MM.1S (cell line): ENCODE measurements at regions not wholly inside any gene's neighbourhood (a gene's known extent, or its start where the extent isn't known, plus 50 kb on each side); places are given as distances from the start of the nearest gene placed in this dataset.

Experiments used
- DNase-seq: peaks from one replicate; pipeline ENCODE4 v3.0.0-alpha.2; 2015
- H2AFZ ChIP-seq: fragments of 300-600 bp; sonication (generic); 2 replicates; pipeline ENCODE4 v1.6.0; 2016; ENCODE audit warnings: antibody characterized with exemption, low read length
- H3F3A ChIP-seq: fragments of 300-600 bp; sonication (generic); 2 replicates; pipeline ENCODE4 v1.6.1; 2016; ENCODE audit warnings: mild to moderate bottlenecking, antibody characterized with exemption, low read length, moderate library complexity, mixed read lengths; ENCODE audit not compliant: insufficient read depth
- H3K27ac ChIP-seq: fragments of 300-600 bp; sonication (generic); 2 replicates; pipeline ENCODE4 v1.5.1; 2016; ENCODE audit warnings: mild to moderate bottlenecking, low read length
- H3K27me3 ChIP-seq: fragments of 300-600 bp; sonication (generic); replicated peaks from 2 replicates; pipeline ENCODE4 v1.6.0; 2016; ENCODE audit warnings: low read length; ENCODE audit not compliant: insufficient read depth
- H3K36me3 ChIP-seq: fragments of 300-600 bp; sonication (generic); replicated peaks from 2 replicates; pipeline ENCODE4 v1.6.1; 2016; ENCODE audit warnings: mild to moderate bottlenecking, low read length, mixed read lengths; ENCODE audit not compliant: insufficient read depth
- H3K4me1 ChIP-seq: fragments of 300-600 bp; sonication (generic); 2 replicates; pipeline ENCODE4 v1.6.1; 2016; ENCODE audit warnings: low read length, mixed read lengths
- H3K4me2 ChIP-seq: fragments of 300-600 bp; sonication (generic); 2 replicates; pipeline ENCODE4 v1.6.0; 2016; ENCODE audit warnings: low read depth, low read length
- H3K4me3 ChIP-seq: fragments of 300-600 bp; sonication (generic); 2 replicates; pipeline ENCODE4 v1.5.1; 2016; ENCODE audit warnings: low read length, mixed read lengths
- H3K79me2 ChIP-seq: fragments of 300-600 bp; sonication (generic); 2 replicates; pipeline ENCODE4 v1.6.1; 2016; ENCODE audit warnings: mixed run types, low read length, mixed read lengths
- H3K9ac ChIP-seq: fragments of 300-600 bp; sonication (generic); 2 replicates; pipeline ENCODE4 v1.6.1; 2016; ENCODE audit warnings: low read length, mixed read lengths
- H3K9me2 ChIP-seq: fragments of 300-600 bp; sonication (generic); replicated peaks from 2 replicates; pipeline ENCODE4 v1.6.1; 2016; ENCODE audit warnings: mild to moderate bottlenecking, low read length, mixed read lengths; ENCODE audit not compliant: insufficient read depth
- H3K9me3 ChIP-seq: fragments of 300-600 bp; sonication (generic); replicated peaks from 2 replicates; pipeline ENCODE4 v1.6.1; 2016; ENCODE audit warnings: mild to moderate bottlenecking, low read length, mixed read lengths; ENCODE audit not compliant: insufficient read depth
- H4K20me1 ChIP-seq: fragments of 300-600 bp; sonication (generic); 2 replicates; pipeline ENCODE4 v1.6.1; 2016; ENCODE audit warnings: mild to moderate bottlenecking, low read length, moderate library complexity, mixed read lengths; ENCODE audit not compliant: insufficient read depth
- CTCF ChIP-seq: fragments of 300-600 bp; sonication (generic); IDR thresholded peaks from 2 replicates; pipeline ENCODE4 v1.5.1; 2016; ENCODE audit warnings: antibody characterized with exemption, low read length, mixed read lengths
- EZH2 ChIP-seq: fragments of 300-600 bp; sonication (generic); optimal IDR thresholded peaks from 2 replicates; pipeline ENCODE3; 2017; ENCODE audit warnings: low read depth, mild to moderate bottlenecking, antibody characterized with exemption, low read length, mixed read lengths
- EZH2phosphoT487 ChIP-seq: fragments of 300-600 bp; sonication (generic); IDR thresholded peaks from 2 replicates; pipeline ENCODE4 v1.6.1; 2018; ENCODE audit warnings: antibody characterized with exemption, low read length

GRCh38 chr4:26021417-26022345, 107.7 kb downstream of the SMIM20 start:
- Histone ChIP-seq H3K79me2 (no peaks in the 10 kb centered on the region), H3K9me2 (no peaks in the 10 kb centered on the region), H3K9ac (no peak overlapping the region), H3K4me1 (no peaks in the 10 kb centered on the region), H3F3A (no peaks in the 10 kb centered on the region), H4K20me1 (no peaks in the 10 kb centered on the region), H3K27me3 (no peaks in the 10 kb centered on the region), H3K36me3 (no peaks in the 10 kb centered on the region), H3K4me3 (no peak overlapping the region), H3K27ac (no peak overlapping the region), H2AFZ (no peak overlapping the region), H3K9me3 (no peaks in the 10 kb centered on the region), H3K4me2 (no peak overlapping the region)
- no peak for TF ChIP-seq CTCF
- no peak for TF ChIP-seq EZH2
- no peak for TF ChIP-seq EZH2phosphoT487
- no peak for DNase-seq

GRCh38 chr4:26022346-26023202, 108.6 kb downstream of the SMIM20 start:
- H3K4me3 ChIP-seq: no peak overlapping the region

More at GRCh38 chr4:26022346-26023202, 108.6 kb downstream of the SMIM20 start:
- Histone ChIP-seq H3K27ac (no peak overlapping the region), H3F3A (no peaks in the 10 kb centered on the region), H3K9me2 (no peaks in the 10 kb centered on the region), H3K36me3 (no peaks in the 10 kb centered on the region), H3K9ac (no peak overlapping the region), H3K4me2 (no peak overlapping the region), H3K9me3 (no peaks in the 10 kb centered on the region), H4K20me1 (no peaks in the 10 kb centered on the region), H3K27me3 (no peaks in the 10 kb centered on the region), H3K79me2 (no peaks in the 10 kb centered on the region), H2AFZ (no peak overlapping the region), H3K4me1 (no peaks in the 10 kb centered on the region)
- no peak for DNase-seq
- TF ChIP-seq EZH2phosphoT487 (no peak), CTCF (no peak), EZH2 (no peak)
